Transverse colon (tissue), 4 donors: ENCODE measurements at regions not wholly inside any gene's neighbourhood (a gene's known extent, or its start where the extent isn't known, plus 50 kb on each side); places are given as distances from the start of the nearest gene placed in this dataset.

ENCODE experiments used
- DNase-seq: peaks from one replicate; pipeline ENCODE4 v3.0.0-alpha.2; 2019
- H3K27ac ChIP-seq, 4 donors: fragments of 200-600 bp; sonication (generic); 2 replicates each; pipeline ENCODE4 v1.5.1; 2016 to 2018; ENCODE audit warnings: inconsistent platforms in 4 of 4
- H3K27me3 ChIP-seq: fragments of 200-600 bp; sonication (generic); 2 replicates; pipeline ENCODE4 v1.5.1; 2017; ENCODE audit warnings: inconsistent platforms
- H3K36me3 ChIP-seq, 4 donors: fragments of 200-600 bp; sonication (generic); 2 replicates each; pipeline ENCODE4 v1.5.1; 2017 to 2019; ENCODE audit warnings: inconsistent platforms in 4 of 4
- H3K4me1 ChIP-seq, 4 donors: fragments of 200-600 bp; sonication (generic); 2 replicates each; pipeline ENCODE4 v1.5.1; 2017 to 2020; ENCODE audit warnings: inconsistent platforms in 4 of 4
- H3K4me3 ChIP-seq, 4 donors: fragments of 200-600 bp; sonication (generic); 1 replicate in 1 of 4; 2 replicates in 3 of 4; pipeline versions ENCODE4 v1.5.1 to v1.6.1; 2017 to 2019; ENCODE audit warnings: inconsistent platforms in 4 of 4
- H3K9me3 ChIP-seq, 2 donors: fragments of 200-600 bp; sonication (generic); 2 replicates each; pipeline ENCODE4 v1.5.1; 2017 to 2019; ENCODE audit warnings: inconsistent platforms in 2 of 2
- EP300 ChIP-seq: sonication (generic); formaldehyde crosslinking; IDR thresholded peaks from one replicate; pipeline ENCODE4 v1.6.1; 2017; ENCODE audit warnings: antibody characterized with exemption, low read depth
- POLR2A ChIP-seq: fragments of 450-650 bp; IDR thresholded peaks from one replicate; pipeline ENCODE4 v1.6.1; 2016; ENCODE audit warnings: antibody characterized with exemption, mild to moderate bottlenecking, moderate library complexity
- POLR2AphosphoS5 ChIP-seq, 3 donors: sonication (generic); formaldehyde crosslinking; IDR thresholded peaks; one replicate each; pipeline ENCODE4 v1.6.1; 2016; ENCODE audit warnings: antibody characterized with exemption in 3 of 3
- WGBS, 2 donors: methylation state at CpG; one replicate each; pipeline ENCODE4 v1.1.5; 2018; ENCODE audit warnings: low coverage in 1 of 2; 5-methylcytosine and 5-hydroxymethylcytosine counted together
- in situ Hi-C, 4 donors: fragments of 200-750 bp; cut with MboI; loops; one replicate each; pipeline versions ENCODE4 v1.15.0 to v1.15.1; 2017; ENCODE audit warnings: low sequenced_read_pairs in 3 of 4, low pct_ligation_motif_present in 1 of 4, low pct_unique_long_range_greater_than_20kb in 1 of 4
- intact Hi-C: fragments of 100-400 bp; cut with DNase I; formaldehyde crosslinking; loops from one replicate; pipeline ENCODE4 v1.15.1; 2023; ENCODE audit warnings: low total_unique reads
- TF ChIP-seq, protein P1 (sequence below), 5 experiments: fragments of 200-600 bp in 3 of 5; fragments of 450-650 bp in 2 of 5; sonication (generic) in 3 of 5; IDR thresholded peaks; 1 replicate in 2 of 5; 2 replicates in 3 of 5; pipeline ENCODE4 v1.5.1; 2016 to 2017; ENCODE audit warnings: antibody characterized with exemption in 5 of 5, inconsistent platforms in 3 of 5, mild to moderate bottlenecking in 2 of 5, moderate library complexity in 1 of 5

DNA sequence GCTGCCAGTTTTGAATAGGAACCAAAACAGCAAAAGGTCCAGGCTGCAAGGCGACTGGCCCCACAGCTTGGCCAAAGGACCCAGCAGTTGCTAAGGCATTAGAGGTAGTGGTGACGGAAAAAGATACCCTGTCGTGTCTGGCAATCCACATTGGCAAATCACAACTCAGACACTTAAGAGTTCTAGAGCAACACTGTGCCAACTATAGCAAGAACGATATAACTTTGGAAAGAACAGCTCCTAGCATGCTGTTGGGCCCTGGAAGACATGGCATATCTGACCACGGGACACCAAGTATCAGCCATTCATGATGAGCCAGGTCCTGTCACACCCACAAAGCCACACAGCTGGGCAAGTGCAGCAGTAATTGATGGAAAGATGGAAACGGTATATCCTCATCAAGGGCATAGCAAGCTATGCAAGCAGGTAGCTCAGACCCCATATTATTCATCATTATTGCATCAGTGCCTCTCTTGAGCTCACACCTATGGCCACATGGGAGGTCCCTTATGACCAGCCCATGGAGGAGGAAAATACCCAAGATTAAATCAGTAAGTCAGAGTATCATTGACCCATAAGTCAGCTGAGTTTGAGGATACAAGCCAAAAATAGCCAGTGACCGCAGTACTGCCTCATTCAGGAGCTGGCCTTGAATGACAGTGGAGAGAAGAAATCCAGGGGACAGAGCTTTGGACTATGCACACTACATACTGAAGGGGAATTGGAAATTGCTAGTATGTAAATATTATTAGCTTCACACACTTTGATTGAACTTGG, 221.2 kb downstream of the SETD4 start:
- intact Hi-C loops: no loop called here
- no peaks in the 10 kb centered on the region for H3K36me3 ChIP-seq
- no peaks in the 10 kb centered on the region for H3K4me1 ChIP-seq
- no peak for TF ChIP-seq EP300
- no peak for TF ChIP-seq POLR2AphosphoS5 (IDR thresholded peaks at IDR 0.05)
- no peak for TF ChIP-seq POLR2A
- TF ChIP-seq, protein P1, sequence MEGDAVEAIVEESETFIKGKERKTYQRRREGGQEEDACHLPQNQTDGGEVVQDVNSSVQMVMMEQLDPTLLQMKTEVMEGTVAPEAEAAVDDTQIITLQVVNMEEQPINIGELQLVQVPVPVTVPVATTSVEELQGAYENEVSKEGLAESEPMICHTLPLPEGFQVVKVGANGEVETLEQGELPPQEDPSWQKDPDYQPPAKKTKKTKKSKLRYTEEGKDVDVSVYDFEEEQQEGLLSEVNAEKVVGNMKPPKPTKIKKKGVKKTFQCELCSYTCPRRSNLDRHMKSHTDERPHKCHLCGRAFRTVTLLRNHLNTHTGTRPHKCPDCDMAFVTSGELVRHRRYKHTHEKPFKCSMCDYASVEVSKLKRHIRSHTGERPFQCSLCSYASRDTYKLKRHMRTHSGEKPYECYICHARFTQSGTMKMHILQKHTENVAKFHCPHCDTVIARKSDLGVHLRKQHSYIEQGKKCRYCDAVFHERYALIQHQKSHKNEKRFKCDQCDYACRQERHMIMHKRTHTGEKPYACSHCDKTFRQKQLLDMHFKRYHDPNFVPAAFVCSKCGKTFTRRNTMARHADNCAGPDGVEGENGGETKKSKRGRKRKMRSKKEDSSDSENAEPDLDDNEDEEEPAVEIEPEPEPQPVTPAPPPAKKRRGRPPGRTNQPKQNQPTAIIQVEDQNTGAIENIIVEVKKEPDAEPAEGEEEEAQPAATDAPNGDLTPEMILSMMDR (IDR thresholded peaks at IDR 0.05): no peak
- no peaks in the 10 kb centered on the region for H3K9me3 ChIP-seq
- H3K27ac ChIP-seq: no peak overlapping the region
- H3K4me3 ChIP-seq: no peak overlapping the region
- no peak for DNase-seq
- 82 to 96% methylated on average over 4 to 7 of the region's 7 CpGs for WGBS, 2 donors
- no peaks in the 10 kb centered on the region for H3K27me3 ChIP-seq
- in situ Hi-C loops: loop anchor here (25.0 kb wide), 2 partner anchors 952 to 1102 kb away; no protein-coding TSS in a partner anchor

DNA sequence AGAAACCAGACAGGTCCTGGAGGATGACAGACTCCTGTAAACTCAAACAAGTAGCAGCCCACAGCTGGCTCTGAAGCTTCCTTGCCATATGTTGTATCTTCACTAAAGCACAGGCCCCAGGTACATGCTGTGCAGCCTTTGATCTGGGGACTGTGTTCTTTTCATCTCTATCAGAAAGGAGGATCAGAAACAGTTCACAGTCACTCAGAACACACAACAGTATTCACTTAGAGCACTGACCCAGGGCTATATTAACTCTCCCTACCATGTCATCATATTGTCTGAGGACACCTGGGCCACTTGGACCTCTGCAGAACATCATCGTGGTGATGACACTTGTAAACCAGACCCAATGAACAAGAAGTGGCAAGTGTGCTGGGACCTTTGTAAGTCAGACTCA, 222.0 kb downstream of the SETD4 start:
- H3K9me3 ChIP-seq: no peaks in the 10 kb centered on the region
- WGBS, 2 donors: 39 to 63% methylated on average over 1 of the region's 1 CpG
- no peak overlapping the region for H3K4me3 ChIP-seq
- DNase-seq: no peak
- no peak overlapping the region for H3K27ac ChIP-seq
- no peak for TF ChIP-seq EP300
- TF ChIP-seq POLR2AphosphoS5 (IDR thresholded peaks at IDR 0.05): no peak
- TF ChIP-seq, protein P1 (IDR thresholded peaks at IDR 0.05): no peak
- TF ChIP-seq POLR2A: no peak
- no peaks in the 10 kb centered on the region for H3K27me3 ChIP-seq
- in situ Hi-C loops: loop anchor here (25.0 kb wide), 2 partner anchors 951 to 1101 kb away; no protein-coding TSS in a partner anchor
- no peaks in the 10 kb centered on the region for H3K36me3 ChIP-seq
- intact Hi-C loops: no loop called here
- H3K4me1 ChIP-seq: no peaks in the 10 kb centered on the region

DNA sequence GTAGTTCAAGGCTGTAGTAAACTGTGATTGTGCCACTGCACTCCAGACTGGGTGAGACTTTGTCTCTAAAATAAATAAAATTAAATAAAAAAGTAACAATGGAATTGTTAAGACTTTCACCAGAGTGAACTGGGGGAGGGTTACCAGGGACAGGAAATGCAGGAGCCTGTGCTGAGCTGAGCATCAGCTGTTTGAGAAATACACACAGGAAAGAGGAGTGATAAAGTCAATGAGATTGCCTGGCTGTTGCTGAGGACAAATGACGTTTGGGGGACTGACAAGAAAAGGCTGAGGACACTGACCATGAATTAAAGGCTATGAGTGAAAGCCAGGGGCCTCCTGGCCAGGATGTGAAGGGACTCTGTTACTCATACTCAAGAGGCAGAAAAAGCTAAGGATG, 226.3 kb downstream of the SETD4 start:
- no peaks in the 10 kb centered on the region for H3K9me3 ChIP-seq
- H3K36me3 ChIP-seq: no peaks in the 10 kb centered on the region
- H3K4me3 ChIP-seq: no peak overlapping the region
- in situ Hi-C loops (loop anchor here (25.0 kb wide), 2 partner anchors 947 to 1097 kb away; no protein-coding TSS in a partner anchor), intact Hi-C loops (no loop called here)
- no peaks in the 10 kb centered on the region for H3K4me1 ChIP-seq
- 21 to 23% methylated on average over 1 of the region's 1 CpG for WGBS, 2 donors
- no peaks in the 10 kb centered on the region for H3K27me3 ChIP-seq
- H3K27ac ChIP-seq: no peak overlapping the region
- no peak for DNase-seq
- TF ChIP-seq POLR2A (no peak), POLR2AphosphoS5 (IDR thresholded peaks at IDR 0.05) (no peak)

DNA sequence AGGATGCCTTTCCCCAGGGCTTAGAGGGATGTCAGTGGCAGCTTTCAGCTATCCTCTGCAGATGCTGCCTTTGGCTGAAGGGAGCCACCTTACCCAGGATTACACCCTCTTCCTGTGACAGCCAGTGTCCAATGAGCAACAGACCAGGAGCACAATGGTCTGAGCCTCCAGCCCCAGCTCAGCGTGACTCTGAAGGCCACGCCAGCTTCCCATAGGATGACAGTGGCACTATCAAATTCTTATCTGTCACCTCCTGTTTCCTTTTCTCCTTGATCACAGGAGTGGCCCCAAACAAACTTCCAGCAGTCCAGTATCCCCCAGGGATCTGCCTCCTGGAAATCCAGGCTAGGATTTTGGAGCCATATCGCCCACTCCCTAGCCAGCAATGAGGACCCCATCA, 226.9 kb downstream of the SETD4 start:
- in situ Hi-C loops (loop anchor here (25.0 kb wide), 2 partner anchors 946 to 1096 kb away; no protein-coding TSS in a partner anchor), intact Hi-C loops (no loop called here)
- no peak overlapping the region for H3K4me3 ChIP-seq
- no peaks in the 10 kb centered on the region for H3K36me3 ChIP-seq
- TF ChIP-seq POLR2A (no peak), POLR2AphosphoS5 (IDR thresholded peaks at IDR 0.05) (no peak)
- no peaks in the 10 kb centered on the region for H3K9me3 ChIP-seq
- H3K27me3 ChIP-seq: no peaks in the 10 kb centered on the region
- no peak for DNase-seq
- H3K27ac ChIP-seq: no peak overlapping the region
- H3K4me1 ChIP-seq: no peaks in the 10 kb centered on the region
- WGBS, 2 donors: 78% methylated on average over 3 of the region's 3 CpGs; no CpG with 5 or more reads in 1 of the 2 donors

DNA sequence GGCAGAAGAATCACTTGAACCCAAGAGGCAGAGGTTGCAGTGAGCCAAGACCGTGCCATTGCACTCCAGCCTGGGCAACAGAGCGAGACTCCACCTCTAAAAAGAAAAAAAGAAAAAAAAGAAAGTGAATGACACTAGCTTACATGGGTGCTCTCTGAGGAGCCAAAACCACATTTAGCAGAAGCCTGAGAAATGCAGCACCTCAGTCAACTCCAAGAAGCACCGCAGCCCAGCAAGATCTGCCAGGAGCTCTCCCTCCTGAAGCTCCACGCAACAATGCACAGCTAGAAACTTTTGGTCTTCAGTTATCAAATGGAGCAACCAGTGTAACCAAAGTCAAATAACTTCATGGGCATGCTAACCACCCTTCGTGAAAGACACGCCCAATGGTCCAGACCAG, 229.1 kb downstream of the SETD4 start:
- no peaks in the 10 kb centered on the region for H3K9me3 ChIP-seq
- H3K4me3 ChIP-seq: no peak overlapping the region
- intact Hi-C loops (no loop called here), in situ Hi-C loops (loop anchor here (25.0 kb wide), 2 partner anchors 944 to 1094 kb away; no protein-coding TSS in a partner anchor)
- 70 to 92% methylated on average over 2 to 6 of the region's 6 CpGs for WGBS, 2 donors
- H3K4me1 ChIP-seq: no peaks in the 10 kb centered on the region
- H3K27me3 ChIP-seq: no peaks in the 10 kb centered on the region
- no peak for DNase-seq
- no peak overlapping the region for H3K27ac ChIP-seq
- no peaks in the 10 kb centered on the region for H3K36me3 ChIP-seq
- TF ChIP-seq, protein P1 (IDR thresholded peaks at IDR 0.05): no peak
- TF ChIP-seq POLR2AphosphoS5 (IDR thresholded peaks at IDR 0.05) (no peak), POLR2A (no peak), EP300 (no peak)
